Neuronal stem cell (in vitro differentiated cells): ENCODE measurements at regions not wholly inside any gene's neighbourhood (a gene's known extent, or its start where the extent isn't known, plus 50 kb on each side); places are given as distances from the start of the nearest gene placed in this dataset.
"Not testable (repeated sequence)": the region's sequence is repeated elsewhere in the genome, so short reads cannot be mapped to it uniquely, and the experiment has no call there.

ENCODE experiments used
- DNase-seq: peaks from one replicate; pipeline ENCODE4 v3.0.0-alpha.2; 2013; ENCODE audit warnings: low spot score
- H2AFZ ChIP-seq: one replicate; pipeline ENCODE4 v1.6.1; 2013; ENCODE audit warnings: mild to moderate bottlenecking, low read length, inconsistent platforms
- H2AK5ac ChIP-seq: 2 replicates; pipeline ENCODE4 v1.6.1; 2013; ENCODE audit warnings: low read depth, mild to moderate bottlenecking, inconsistent platforms, low read length, moderate library complexity, mixed read lengths
- H2BK120ac ChIP-seq: 2 replicates; pipeline ENCODE4 v1.6.1; 2013; ENCODE audit warnings: low read depth, mild to moderate bottlenecking, inconsistent platforms, low read length, moderate library complexity, mixed read lengths
- H2BK12ac ChIP-seq: one replicate; pipeline ENCODE4 v1.6.1; 2013; ENCODE audit warnings: low read length, inconsistent platforms
- H2BK15ac ChIP-seq: 2 replicates; pipeline ENCODE4 v1.6.1; 2013; ENCODE audit warnings: mild to moderate bottlenecking, low read length, inconsistent platforms, mixed read lengths
- H2BK5ac ChIP-seq: one replicate; pipeline ENCODE4 v1.6.1; 2013; ENCODE audit warnings: inconsistent platforms, mild to moderate bottlenecking, low read length, moderate library complexity
- H3K14ac ChIP-seq: one replicate; pipeline ENCODE4 v1.6.1; 2013; ENCODE audit warnings: low read length, inconsistent platforms
- H3K18ac ChIP-seq: 2 replicates; pipeline ENCODE4 v1.6.1; 2013; ENCODE audit warnings: low read length, inconsistent platforms
- H3K23ac ChIP-seq: 2 replicates; pipeline ENCODE4 v1.6.1; 2013; ENCODE audit warnings: low read depth, mild to moderate bottlenecking, mixed read lengths, low read length, inconsistent platforms; ENCODE audit not compliant: poor library complexity
- H3K27ac ChIP-seq: replicated peaks from 3 replicates; pipeline ENCODE4 v1.5.1; 2013; ENCODE audit warnings: low read length, inconsistent platforms
- H3K27me3 ChIP-seq, 3 experiments: 2 replicates each; pipeline ENCODE4 v1.6.1; 2013; ENCODE audit warnings: low read length in 3 of 3, mild to moderate bottlenecking in 2 of 3, inconsistent platforms in 1 of 3, low read depth in 1 of 3, mixed read lengths in 1 of 3, moderate library complexity in 1 of 3; ENCODE audit not compliant: control insufficient read depth in 3 of 3, insufficient read depth in 3 of 3
- H3K36me3 ChIP-seq, 2 donors: replicated peaks in 1 of 2; 2 replicates each; pipeline ENCODE4 v1.6.1; 2013; ENCODE audit warnings: low read length in 2 of 2; ENCODE audit not compliant: control insufficient read depth in 2 of 2, insufficient read depth in 2 of 2
- H3K4ac ChIP-seq: 2 replicates; pipeline ENCODE4 v1.6.1; 2013; ENCODE audit warnings: inconsistent platforms, mild to moderate bottlenecking, low read length, moderate library complexity
- H3K4me1 ChIP-seq, 2 donors: 1 replicate in 1 of 2; 2 replicates in 1 of 2; pipeline ENCODE4 v1.6.1; 2013; ENCODE audit warnings: low read length in 2 of 2, low read depth in 1 of 2; ENCODE audit not compliant: control insufficient read depth in 2 of 2, insufficient read depth in 1 of 2
- H3K4me2 ChIP-seq: one replicate; pipeline ENCODE4 v1.6.1; 2013; ENCODE audit warnings: mild to moderate bottlenecking, low read length, inconsistent platforms; ENCODE audit not compliant: insufficient read depth, poor library complexity, severe bottlenecking
- H3K4me3 ChIP-seq, 2 donors: 2 replicates each; pipeline ENCODE4 v1.5.1; 2013; ENCODE audit warnings: low read length in 2 of 2, mild to moderate bottlenecking in 2 of 2, inconsistent platforms in 1 of 2, moderate library complexity in 1 of 2
- H3K79me1 ChIP-seq: one replicate; pipeline ENCODE4 v1.6.1; 2013; ENCODE audit warnings: low read depth, mild to moderate bottlenecking, inconsistent platforms, low read length, moderate library complexity
- H3K9ac ChIP-seq: one replicate; pipeline ENCODE4 v1.6.1; 2013; ENCODE audit warnings: mild to moderate bottlenecking, low read depth, low read length, inconsistent platforms; ENCODE audit not compliant: poor library complexity
- H3K9me3 ChIP-seq, 2 donors: replicated peaks in 1 of 2; 2 replicates each; pipeline versions ENCODE3 to v1.6.1; 2013; ENCODE audit warnings: low read length in 2 of 2, mild to moderate bottlenecking in 2 of 2, inconsistent platforms in 1 of 2, low read depth in 1 of 2, mixed read lengths in 1 of 2, moderate library complexity in 1 of 2; ENCODE audit not compliant: control insufficient read depth in 2 of 2, insufficient read depth in 1 of 2
- H4K8ac ChIP-seq: one replicate; pipeline ENCODE4 v1.6.1; 2013; ENCODE audit warnings: low read depth, mild to moderate bottlenecking, inconsistent platforms, low read length, moderate library complexity
- H4K91ac ChIP-seq: one replicate; pipeline ENCODE4 v1.6.1; 2013; ENCODE audit warnings: low read length, low read depth, mild to moderate bottlenecking, inconsistent platforms; ENCODE audit not compliant: poor library complexity
- WGBS, 2 donors: extraction: QIAGEN DNeasy Blood & Tissue Kit; methylation state at CpG; one replicate each; pipeline ENCODE4 v1.1.7; 2013; ENCODE audit warnings: missing lambda C conversion rate in 2 of 2, mixed read lengths in 1 of 2; ENCODE audit not compliant: insufficient read length in 2 of 2, insufficient replicate concordance in 1 of 2; ENCODE audit errors: extremely low coverage in 2 of 2; 5-methylcytosine and 5-hydroxymethylcytosine counted together

- Histone ChIP-seq H4K8ac (no peak overlapping the region), H3K4me3 (no peak overlapping the region), H2BK120ac (no peak overlapping the region), H3K9ac (no peak overlapping the region), H3K4me2 (no peak overlapping the region), H3K27ac (no peak overlapping the region), H3K36me3 (no peaks in the 10 kb centered on the region), H3K27me3 (no peaks in the 10 kb centered on the region), H3K79me1 (no peaks in the 10 kb centered on the region), H2BK12ac (no peak overlapping the region), H3K18ac (no peak overlapping the region), H3K4me1 (no peaks in the 10 kb centered on the region), H3K23ac (no peak overlapping the region), H3K9me3 (no peaks in the 10 kb centered on the region), H3K14ac (no peak overlapping the region), H2BK15ac (no peak overlapping the region), H3K4ac (no peak overlapping the region), H2BK5ac (no peak overlapping the region), H2AFZ (no peak overlapping the region), H4K91ac (no peak overlapping the region), H2AK5ac (no peak overlapping the region)
- no CpG with 5 or more reads among the region's 2 CpGs for WGBS, 2 donors
- DNase-seq: no peak
Measured at GRCh38 chr13:57878291-57878690, 246.7 kb downstream of the PCDH17 start.

- Histone ChIP-seq H3K4me3 (no peak overlapping the region), H2AK5ac (no peak overlapping the region), H3K27me3 (no peaks in the 10 kb centered on the region), H3K18ac (no peak overlapping the region), H4K8ac (no peak overlapping the region), H3K9ac (no peak overlapping the region), H2AFZ (no peak overlapping the region), H3K14ac (no peak overlapping the region), H3K23ac (no peak overlapping the region), H4K91ac (no peak overlapping the region), H3K4me1 (peaks cover 0 to 1% of the 10 kb centered on the region in 2 donors), H2BK15ac (no peak overlapping the region), H3K79me1 (no peaks in the 10 kb centered on the region), H3K9me3 (no peaks in the 10 kb centered on the region), H3K4me2 (no peak overlapping the region), H2BK120ac (no peak overlapping the region), H3K27ac (no peak overlapping the region), H2BK12ac (no peak overlapping the region), H3K4ac (no peak overlapping the region), H3K36me3 (no peaks in the 10 kb centered on the region), H2BK5ac (no peak overlapping the region)
- DNase-seq: no peak
Measured at GRCh38 chr13:57897225-57897624, 265.7 kb downstream of the PCDH17 start.

GRCh38 chr13:57899096-57899495, 267.6 kb downstream of the PCDH17 start:
- Histone ChIP-seq H3K14ac (no peak overlapping the region), H2BK15ac (no peak overlapping the region), H2BK120ac (no peak overlapping the region), H2BK12ac (no peak overlapping the region), H3K4me1 (peaks cover 0 to 1% of the 10 kb centered on the region in 2 donors), H4K8ac (no peak overlapping the region), H3K27me3 (no peaks in the 10 kb centered on the region), H3K9me3 (no peaks in the 10 kb centered on the region), H3K27ac (no peak overlapping the region), H3K18ac (no peak overlapping the region), H3K4ac (no peak overlapping the region), H3K79me1 (no peaks in the 10 kb centered on the region), H3K23ac (no peak overlapping the region), H2AK5ac (no peak overlapping the region), H4K91ac (no peak overlapping the region), H2AFZ (no peak overlapping the region), H3K9ac (no peak overlapping the region), H3K4me3 (no peak overlapping the region), H3K4me2 (no peak overlapping the region), H2BK5ac (no peak overlapping the region), H3K36me3 (no peaks in the 10 kb centered on the region)
- no CpG with 5 or more reads among the region's 4 CpGs for WGBS, 2 donors
- no peak for DNase-seq

GRCh38 chr13:57909833-57910232, 278.3 kb downstream of the PCDH17 start:
- not testable (repeated sequence) for H2BK120ac ChIP-seq

More at GRCh38 chr13:57909833-57910232, 278.3 kb downstream of the PCDH17 start:
- not testable (repeated sequence) for H3K36me3 ChIP-seq, H3K14ac ChIP-seq, H3K9me3 ChIP-seq, H3K27ac ChIP-seq, H2BK15ac ChIP-seq, H3K4me3 ChIP-seq, H2BK5ac ChIP-seq, H3K4ac ChIP-seq, H3K9ac ChIP-seq, H2AFZ ChIP-seq, H3K4me2 ChIP-seq, H3K27me3 ChIP-seq, H3K18ac ChIP-seq, H4K8ac ChIP-seq, H3K23ac ChIP-seq, H3K79me1 ChIP-seq, DNase-seq, H3K4me1 ChIP-seq, H4K91ac ChIP-seq, H2AK5ac ChIP-seq, H2BK12ac ChIP-seq
- WGBS, 2 donors: no CpG with 5 or more reads among the region's 11 CpGs
